ENCODE measurements at regions not wholly inside any gene's neighbourhood (a gene's known extent, or its start where the extent isn't known, plus 50 kb on each side); places are given as distances from the start of the nearest gene placed in this dataset.

DNA sequence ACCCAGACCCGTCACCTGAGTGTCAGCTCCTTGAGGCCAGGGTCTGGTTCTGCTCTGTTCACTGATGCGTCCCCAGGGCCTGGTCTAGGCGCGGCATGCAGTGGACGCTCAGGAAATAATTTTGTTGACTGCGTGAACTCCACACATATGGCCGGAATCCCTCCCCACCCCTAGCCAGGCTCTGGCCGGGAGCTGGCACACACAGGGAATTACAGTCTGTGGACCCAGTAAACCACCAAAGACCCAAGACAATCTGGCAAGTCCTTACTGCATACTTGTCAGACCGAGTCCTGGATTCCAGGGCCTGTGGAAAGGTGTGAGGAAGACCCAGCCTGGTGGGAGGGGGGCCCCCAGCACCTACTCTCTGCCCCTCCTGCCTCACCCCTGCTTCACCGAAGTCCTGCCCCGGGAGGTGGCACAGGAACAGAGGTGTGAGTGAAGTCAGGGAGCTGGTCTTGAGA is 113.0 kb upstream of the IER5L start:
- TF ChIP-seq, protein P1, sequence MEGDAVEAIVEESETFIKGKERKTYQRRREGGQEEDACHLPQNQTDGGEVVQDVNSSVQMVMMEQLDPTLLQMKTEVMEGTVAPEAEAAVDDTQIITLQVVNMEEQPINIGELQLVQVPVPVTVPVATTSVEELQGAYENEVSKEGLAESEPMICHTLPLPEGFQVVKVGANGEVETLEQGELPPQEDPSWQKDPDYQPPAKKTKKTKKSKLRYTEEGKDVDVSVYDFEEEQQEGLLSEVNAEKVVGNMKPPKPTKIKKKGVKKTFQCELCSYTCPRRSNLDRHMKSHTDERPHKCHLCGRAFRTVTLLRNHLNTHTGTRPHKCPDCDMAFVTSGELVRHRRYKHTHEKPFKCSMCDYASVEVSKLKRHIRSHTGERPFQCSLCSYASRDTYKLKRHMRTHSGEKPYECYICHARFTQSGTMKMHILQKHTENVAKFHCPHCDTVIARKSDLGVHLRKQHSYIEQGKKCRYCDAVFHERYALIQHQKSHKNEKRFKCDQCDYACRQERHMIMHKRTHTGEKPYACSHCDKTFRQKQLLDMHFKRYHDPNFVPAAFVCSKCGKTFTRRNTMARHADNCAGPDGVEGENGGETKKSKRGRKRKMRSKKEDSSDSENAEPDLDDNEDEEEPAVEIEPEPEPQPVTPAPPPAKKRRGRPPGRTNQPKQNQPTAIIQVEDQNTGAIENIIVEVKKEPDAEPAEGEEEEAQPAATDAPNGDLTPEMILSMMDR (conservative IDR thresholded peaks at IDR 0.05; ENCODE audit: low read length), result no peak
- DNase-seq (ENCODE audit: low read depth), result no peak
- no peak overlapping the region for H3K4me3 ChIP-seq (ENCODE audit: low read length)

DNA sequence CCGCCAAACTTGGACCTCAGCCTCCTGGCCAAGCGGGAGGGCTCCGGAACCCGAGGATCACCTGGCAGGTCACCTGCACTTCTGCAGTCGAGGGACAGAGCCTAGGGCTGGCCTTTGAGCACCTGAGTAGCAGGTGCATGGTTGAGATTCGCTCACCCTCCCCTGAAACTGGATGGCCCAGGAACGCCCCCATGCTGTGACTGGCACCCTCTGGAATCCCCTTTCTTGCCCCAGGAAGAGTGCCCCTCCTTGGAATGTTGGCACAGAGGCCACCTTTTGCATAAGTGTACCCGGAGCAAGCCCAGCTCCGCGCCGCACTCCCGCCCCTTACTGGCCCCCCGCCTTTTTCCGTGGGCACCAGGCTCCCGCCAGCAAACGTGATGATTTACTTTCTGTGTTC is 112.5 kb upstream of the IER5L start:
- TF ChIP-seq, protein P1 (conservative IDR thresholded peaks at IDR 0.05; ENCODE audit: low read length), result no peak
- no peak for DNase-seq (ENCODE audit: low read depth)
- no peak overlapping the region for H3K4me3 ChIP-seq (ENCODE audit: low read length)

DNA sequence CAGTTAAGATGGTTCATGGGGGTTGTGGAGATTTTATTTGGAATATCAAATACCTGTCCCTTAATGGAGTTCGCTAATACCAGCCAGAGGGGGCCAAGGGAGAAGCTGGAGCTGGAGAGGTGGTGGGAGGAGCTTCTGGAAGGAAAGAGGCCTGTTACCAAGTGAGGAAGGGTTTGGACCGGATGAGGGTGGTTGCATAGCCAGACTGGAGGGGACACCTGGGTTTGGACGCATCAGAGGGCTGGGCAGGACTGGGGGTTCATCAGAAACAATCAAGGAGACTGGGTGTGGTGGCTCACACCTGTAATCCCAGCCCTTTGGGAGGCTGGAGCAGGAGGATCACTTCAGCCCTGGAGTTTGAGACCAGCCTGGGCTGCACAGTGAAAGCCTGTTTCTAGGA is 111.8 kb upstream of the IER5L start:
- TF ChIP-seq, protein P1 (conservative IDR thresholded peaks at IDR 0.05; ENCODE audit: low read length), result no peak
- DNase-seq (ENCODE audit: low read depth), result no peak
- H3K4me3 ChIP-seq (ENCODE audit: low read length), result no peak overlapping the region

DNA sequence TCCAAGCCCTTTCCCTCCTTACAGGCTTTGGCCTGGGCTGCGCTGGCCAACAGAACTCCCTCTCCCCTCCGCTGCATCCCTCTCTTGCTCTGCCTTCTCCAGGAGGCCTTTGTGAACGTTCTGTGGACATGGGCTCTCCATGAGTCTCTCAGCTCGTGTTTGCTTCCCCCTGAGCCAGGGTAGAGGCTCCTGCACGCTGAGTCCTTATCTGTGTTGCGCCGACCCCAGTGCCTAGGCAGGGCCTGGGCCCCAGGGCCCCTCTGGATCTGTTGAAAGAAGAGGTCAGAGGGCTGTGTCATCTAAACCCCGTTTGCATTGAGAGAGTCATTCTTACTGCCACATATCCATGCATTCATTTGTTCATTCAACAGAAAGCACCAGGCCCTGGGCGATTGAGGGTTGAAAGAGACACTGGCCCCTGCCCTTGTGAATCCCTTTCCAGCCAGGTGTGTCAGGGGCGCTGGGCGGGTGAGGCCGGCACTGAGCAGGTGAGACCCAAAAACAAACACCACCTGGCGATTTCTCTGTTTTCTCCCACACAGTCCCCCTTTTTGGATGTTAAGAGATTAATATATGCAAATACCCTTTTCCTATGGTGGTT is 111.2 kb upstream of the IER5L start:
- DNase-seq (ENCODE audit: low read depth), result no peak
- no peak overlapping the region for H3K4me3 ChIP-seq (ENCODE audit: low read length)
- TF ChIP-seq, protein P1 (conservative IDR thresholded peaks at IDR 0.05; ENCODE audit: low read length), result no peak

DNA sequence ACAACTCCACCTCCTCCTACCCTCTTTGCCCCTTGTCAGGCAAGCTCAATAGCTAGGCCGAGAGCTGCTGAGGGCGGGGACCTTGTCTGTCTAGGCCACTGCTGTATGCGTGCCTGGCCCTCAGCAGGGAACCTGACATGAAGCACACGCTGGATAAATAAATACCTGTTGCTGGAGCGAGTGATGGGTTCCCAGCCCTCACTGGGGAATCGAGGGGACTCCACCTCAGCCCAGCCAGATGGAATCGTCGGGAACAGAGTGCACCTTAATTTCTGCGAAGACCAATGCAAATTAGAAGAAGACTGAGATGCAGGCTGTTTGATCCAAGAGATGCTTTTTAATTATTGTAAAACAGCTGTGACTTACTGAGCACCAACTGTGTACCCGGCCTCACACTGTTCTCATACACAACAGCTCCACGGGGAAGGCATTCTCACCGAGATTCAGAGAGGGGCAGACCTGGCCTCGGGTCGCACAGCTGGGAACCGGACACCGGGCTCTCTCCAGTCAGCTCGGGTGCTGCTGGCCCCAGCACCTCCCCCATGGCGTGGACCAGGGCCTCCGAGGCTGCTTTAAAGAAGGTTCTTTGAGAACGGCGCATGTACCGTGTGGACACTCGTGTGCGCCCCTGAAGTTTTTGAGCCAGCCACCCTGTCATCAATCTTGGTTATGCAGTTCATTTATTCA is 109.7 kb upstream of the IER5L start:
- TF ChIP-seq, protein P1 (conservative IDR thresholded peaks at IDR 0.05; ENCODE audit: low read length), result no peak
- no peak for DNase-seq (ENCODE audit: low read depth)
- no peak overlapping the region for H3K4me3 ChIP-seq (ENCODE audit: low read length)

DNA sequence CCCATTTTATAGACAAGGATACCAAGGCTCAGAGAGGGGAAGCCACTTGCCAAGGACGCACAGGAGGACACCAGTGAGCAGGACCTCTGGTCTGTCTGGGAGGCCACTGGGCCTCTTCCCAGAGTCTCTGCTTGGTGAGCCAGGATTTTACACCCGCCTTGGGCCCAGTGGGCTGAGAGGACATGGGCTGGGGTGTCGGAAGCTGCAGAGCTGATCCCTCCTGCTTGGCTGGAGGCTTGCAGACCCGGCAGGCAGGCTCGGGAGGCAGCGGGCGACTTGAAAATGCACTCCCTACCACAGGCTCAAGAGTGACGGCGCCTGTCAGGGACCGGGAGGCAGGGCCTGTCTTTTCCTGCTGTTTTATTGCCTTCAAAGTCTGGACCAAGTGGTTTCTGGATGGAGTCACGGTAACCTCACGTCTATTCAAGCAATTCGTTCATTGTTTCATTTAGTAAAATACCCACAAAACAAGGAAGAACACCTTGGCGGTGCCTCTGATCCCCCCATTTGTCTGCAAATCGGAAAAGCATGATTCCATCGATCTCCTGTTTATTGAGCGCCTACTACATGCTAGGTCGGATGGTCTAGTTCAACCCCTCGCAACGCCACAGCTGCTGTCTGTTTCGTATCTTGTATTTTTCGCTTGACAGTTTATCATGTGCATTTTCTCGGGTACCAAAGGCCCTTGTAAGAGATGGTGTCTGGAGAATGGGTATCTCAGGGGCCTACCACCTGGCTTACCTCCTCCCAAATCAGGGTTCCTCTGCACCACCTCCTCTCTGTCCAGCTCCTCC is 108.1 kb upstream of the IER5L start:
- TF ChIP-seq, protein P1 (conservative IDR thresholded peaks at IDR 0.05; ENCODE audit: low read length), result no peak
- DNase-seq (ENCODE audit: low read depth), result no peak
- H3K4me3 ChIP-seq (ENCODE audit: low read length), result no peak overlapping the region
